Muscle layer of colon (tissue), 2 donors: ENCODE measurements at regions not wholly inside any gene's neighbourhood (a gene's known extent, or its start where the extent isn't known, plus 50 kb on each side); places are given as distances from the start of the nearest gene placed in this dataset.
"Not testable (repeated sequence)": the region's sequence is repeated elsewhere in the genome, so short reads cannot be mapped to it uniquely, and the experiment has no call there.

Source experiments
- H3K27ac ChIP-seq: one replicate; pipeline ENCODE4 v1.7.0; 2013; ENCODE audit warnings: low read depth, mild to moderate bottlenecking, low read length, moderate library complexity
- H3K27me3 ChIP-seq, 2 donors: one replicate each; pipeline ENCODE4 v1.7.0; 2013; ENCODE audit warnings: low read length in 2 of 2, mild to moderate bottlenecking in 2 of 2; ENCODE audit not compliant: insufficient read depth in 2 of 2, control insufficient read depth in 1 of 2
- H3K36me3 ChIP-seq: one replicate; pipeline ENCODE4 v1.7.0; 2013; ENCODE audit warnings: mild to moderate bottlenecking, low read length; ENCODE audit not compliant: insufficient read depth
- H3K4me1 ChIP-seq: one replicate; pipeline ENCODE4 v1.7.0; 2013; ENCODE audit warnings: mild to moderate bottlenecking, low read length; ENCODE audit not compliant: insufficient read depth
- H3K4me3 ChIP-seq, 2 donors: one replicate each; pipeline ENCODE4 v1.7.0; 2013; ENCODE audit warnings: low read length in 2 of 2, low read depth in 1 of 2, mild to moderate bottlenecking in 1 of 2, moderate library complexity in 1 of 2
- H3K9ac ChIP-seq: one replicate; pipeline ENCODE4 v1.7.0; 2013; ENCODE audit warnings: low read length
- H3K9me3 ChIP-seq: one replicate; pipeline ENCODE4 v1.7.0; 2013; ENCODE audit warnings: mild to moderate bottlenecking, low read length
- donor health status: abdominal sarcoma.
- donor health status: Adenocarcinoma of cecum.

DNA sequence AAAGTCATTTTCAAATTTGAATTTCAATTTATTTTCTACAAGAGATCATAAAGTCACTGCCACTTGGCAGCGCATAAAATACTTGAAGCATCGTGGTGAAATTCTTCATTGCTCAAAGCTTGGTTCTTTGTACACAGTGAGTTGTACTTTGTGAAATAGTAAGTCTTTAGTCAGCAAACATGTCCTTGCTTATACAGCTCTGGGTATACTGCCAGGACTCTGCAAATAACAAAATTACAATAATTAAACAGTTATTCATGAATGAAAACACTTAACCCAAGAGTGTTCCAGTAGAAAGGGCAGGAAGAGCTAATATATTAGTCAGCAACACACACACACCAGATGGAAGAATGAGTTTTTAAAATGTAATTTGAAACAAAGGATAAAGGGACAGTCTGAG is 1300.9 kb upstream of the DIAPH2 start:
- Histone ChIP-seq H3K36me3 (no peaks in the 10 kb centered on the region), H3K9me3 (no peaks in the 10 kb centered on the region), H3K4me1 (no peaks in the 10 kb centered on the region), H3K9ac (no peak overlapping the region), H3K27ac (no peak overlapping the region), H3K27me3 (no peaks in the 10 kb centered on the region), H3K4me3 (no peak overlapping the region)

DNA sequence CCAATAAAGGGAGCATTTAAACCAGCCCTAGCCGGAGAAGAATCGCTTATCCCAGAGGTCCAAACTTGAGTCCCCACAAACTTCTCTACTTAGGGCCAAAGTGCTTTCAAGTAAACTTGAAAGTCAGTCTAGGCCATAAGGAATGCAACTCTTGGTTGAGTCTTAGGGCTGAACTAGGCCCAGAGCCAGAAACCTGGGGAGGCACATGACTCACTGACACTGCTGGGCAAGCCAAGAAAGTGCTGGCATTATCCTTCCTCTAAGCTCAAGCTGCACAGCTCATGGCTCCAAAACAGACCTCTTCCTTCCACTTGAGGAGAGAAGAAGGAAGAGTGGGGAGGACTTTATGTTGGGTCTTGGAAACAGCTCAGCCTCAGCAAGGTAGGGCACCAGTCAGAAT is 1257.3 kb upstream of the DIAPH2 start:
- H3K36me3 ChIP-seq = no peaks in the 10 kb centered on the region
- no peak overlapping the region for H3K27ac ChIP-seq
- H3K27me3 ChIP-seq = no peaks in the 10 kb centered on the region
- H3K4me1 ChIP-seq = no peaks in the 10 kb centered on the region
- H3K9me3 ChIP-seq = peaks cover 4% of the 10 kb centered on the region
- H3K4me3 ChIP-seq = no peak overlapping the region
- H3K9ac ChIP-seq = no peak overlapping the region

DNA sequence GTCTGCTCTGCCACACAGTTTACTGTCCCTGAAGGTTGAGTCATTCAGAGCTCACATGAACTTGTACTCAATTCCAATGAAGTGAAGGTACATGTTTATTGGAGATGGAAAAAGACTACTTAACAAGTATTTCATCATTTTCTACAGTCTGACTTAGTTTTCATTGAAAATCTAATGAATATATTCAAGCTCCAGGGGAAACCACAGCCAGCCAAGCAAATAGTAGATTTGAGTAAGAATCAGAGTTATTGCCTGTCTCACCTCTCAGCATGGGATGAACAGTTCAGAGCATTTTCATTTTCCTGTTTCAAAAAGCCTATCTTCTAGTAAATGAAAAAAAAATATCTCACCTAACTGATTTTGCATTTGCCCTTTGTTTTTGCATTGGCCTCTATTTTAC is 1249.4 kb upstream of the DIAPH2 start:
- H3K4me3 ChIP-seq = no peak overlapping the region
- H3K9ac ChIP-seq = no peak overlapping the region
- H3K4me1 ChIP-seq = no peaks in the 10 kb centered on the region
- no peaks in the 10 kb centered on the region for H3K27me3 ChIP-seq
- no peaks in the 10 kb centered on the region for H3K36me3 ChIP-seq
- no peak overlapping the region for H3K27ac ChIP-seq
- H3K9me3 ChIP-seq = no peaks in the 10 kb centered on the region

DNA sequence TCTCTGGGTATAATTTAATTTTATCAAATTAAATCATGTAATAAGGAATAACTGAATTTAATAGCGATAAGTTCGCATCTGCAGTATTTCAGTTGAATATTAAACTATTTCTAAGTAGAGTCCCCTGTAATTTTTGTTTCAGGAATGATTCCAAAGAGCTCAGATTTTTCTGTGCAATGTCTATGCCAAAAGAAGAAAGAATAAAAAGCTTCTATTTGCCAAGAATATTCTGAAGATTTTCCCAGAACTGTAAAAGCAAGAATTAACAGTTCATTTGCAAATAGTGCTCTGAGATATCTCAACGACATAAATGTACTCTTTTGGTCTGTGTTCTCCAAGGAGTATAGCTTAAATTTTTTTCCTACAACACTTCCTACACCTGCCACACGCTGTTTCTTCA is 1242.8 kb upstream of the DIAPH2 start:
- no peaks in the 10 kb centered on the region for H3K36me3 ChIP-seq
- no peaks in the 10 kb centered on the region for H3K27me3 ChIP-seq
- no peak overlapping the region for H3K27ac ChIP-seq
- H3K4me3 ChIP-seq = no peak overlapping the region
- H3K9me3 ChIP-seq = no peaks in the 10 kb centered on the region
- no peak overlapping the region for H3K9ac ChIP-seq
- H3K4me1 ChIP-seq = no peaks in the 10 kb centered on the region

DNA sequence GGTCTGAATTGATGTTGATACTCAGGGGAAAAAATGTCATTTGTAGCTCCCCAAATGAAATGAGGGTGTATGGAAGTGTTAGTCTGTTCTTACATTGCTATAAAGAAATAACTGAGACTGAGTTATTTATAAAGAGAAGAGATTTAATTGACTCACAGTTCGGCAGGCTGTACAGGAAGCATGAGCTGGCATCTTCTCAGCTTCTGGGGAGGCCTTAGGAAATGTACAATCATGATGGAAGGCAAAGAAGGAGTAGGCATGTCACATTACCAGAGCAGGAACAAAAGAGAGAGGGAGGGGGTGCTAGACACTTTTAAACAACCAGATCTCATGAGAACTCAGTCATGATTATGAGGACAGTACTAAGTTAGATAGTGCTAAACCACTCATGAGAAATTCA is 1199.9 kb upstream of the DIAPH2 start:
- Histone ChIP-seq H3K9ac (no peak overlapping the region), H3K27ac (no peak overlapping the region), H3K36me3 (no peaks in the 10 kb centered on the region), H3K9me3 (no peaks in the 10 kb centered on the region), H3K4me1 (no peaks in the 10 kb centered on the region), H3K4me3 (no peak overlapping the region), H3K27me3 (no peaks in the 10 kb centered on the region)

DNA sequence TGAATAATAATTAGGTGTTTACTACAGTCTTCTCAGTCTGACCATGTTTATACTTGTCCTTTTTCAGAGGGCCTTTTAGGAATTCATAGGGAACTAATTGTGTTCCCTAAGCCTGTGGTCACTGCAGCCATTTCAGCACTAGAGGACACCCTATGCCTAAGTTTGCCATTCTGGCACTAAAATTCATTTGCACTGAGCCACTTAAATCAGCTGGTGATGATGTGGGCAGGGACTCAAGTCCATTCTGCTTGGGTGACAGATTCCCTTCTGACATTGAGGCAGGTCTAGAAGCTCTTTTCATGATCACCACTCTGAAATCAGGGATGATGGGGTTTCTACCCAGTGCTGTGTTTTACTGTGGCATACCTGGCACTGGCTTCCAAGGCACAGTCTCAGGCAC is 1178.9 kb upstream of the DIAPH2 start:
- no peaks in the 10 kb centered on the region for H3K27me3 ChIP-seq
- H3K4me3 ChIP-seq = no peak overlapping the region
- H3K4me1 ChIP-seq = no peaks in the 10 kb centered on the region
- H3K36me3 ChIP-seq = no peaks in the 10 kb centered on the region
- H3K9me3 ChIP-seq = no peaks in the 10 kb centered on the region
- H3K9ac ChIP-seq = no peak overlapping the region
- H3K27ac ChIP-seq = no peak overlapping the region

DNA sequence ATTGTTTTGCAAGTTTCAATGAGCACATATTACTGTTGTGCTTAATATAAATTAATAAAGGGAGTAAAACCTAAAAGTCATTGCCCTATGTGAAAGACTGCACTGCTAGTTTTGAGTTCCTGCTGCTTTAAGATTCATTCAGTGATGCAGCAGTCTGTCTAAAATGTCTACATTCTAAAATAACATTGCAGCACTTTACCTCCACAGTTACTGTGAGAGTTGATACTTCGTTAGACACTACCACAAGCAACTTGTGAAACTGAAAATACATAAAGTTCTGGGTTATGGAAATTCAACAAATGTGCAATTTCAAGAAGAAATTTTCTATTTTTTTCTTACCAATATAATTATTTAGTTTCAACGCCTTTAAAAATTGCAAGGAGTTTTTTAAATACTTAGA is 1175.2 kb upstream of the DIAPH2 start:
- H3K36me3 ChIP-seq = no peaks in the 10 kb centered on the region
- no peak overlapping the region for H3K4me3 ChIP-seq
- no peaks in the 10 kb centered on the region for H3K9me3 ChIP-seq
- H3K4me1 ChIP-seq = no peaks in the 10 kb centered on the region
- H3K9ac ChIP-seq = no peak overlapping the region
- H3K27ac ChIP-seq = no peak overlapping the region
- H3K27me3 ChIP-seq = no peaks in the 10 kb centered on the region

DNA sequence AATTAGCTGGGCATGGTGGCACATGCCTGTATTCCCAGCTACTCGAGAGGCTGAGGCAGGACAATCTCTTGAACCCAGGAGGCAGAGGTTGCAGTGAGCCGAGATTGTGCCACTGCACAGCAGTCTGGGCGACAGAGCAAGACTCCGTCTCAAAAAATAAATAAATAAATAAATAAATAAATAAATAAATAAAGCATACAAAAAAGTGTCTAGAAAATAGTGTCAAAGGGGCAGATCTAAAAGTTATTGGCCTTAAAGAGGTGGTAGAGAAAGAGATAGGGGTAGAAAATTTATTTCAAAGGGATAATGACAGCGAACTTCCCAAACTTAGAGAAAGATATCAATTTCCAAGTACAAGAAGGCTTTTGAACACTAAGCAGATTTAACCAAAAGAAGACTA is 1160.6 kb upstream of the DIAPH2 start:
- H3K4me3 ChIP-seq, H3K27ac ChIP-seq, H3K9ac ChIP-seq, H3K9me3 ChIP-seq, H3K36me3 ChIP-seq, H3K4me1 ChIP-seq, H3K27me3 ChIP-seq: not testable (repeated sequence)

DNA sequence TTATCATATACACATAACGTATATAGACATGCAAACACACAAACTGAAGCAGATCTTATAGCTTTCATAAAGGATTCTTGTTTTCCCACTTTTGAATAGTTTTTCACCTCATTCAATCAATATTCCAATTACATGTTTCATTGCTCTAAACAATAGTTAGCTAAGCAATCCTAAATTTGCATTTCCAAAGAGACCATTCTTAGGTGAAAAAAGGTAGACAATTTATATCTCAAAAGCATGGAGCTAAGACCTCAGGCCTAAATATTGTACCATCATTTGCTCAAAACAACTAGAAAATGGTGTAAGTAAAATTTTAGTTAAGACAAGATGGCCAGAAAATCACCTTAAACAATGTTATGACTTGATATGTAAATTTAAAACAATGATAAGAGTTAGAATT is 1148.5 kb upstream of the DIAPH2 start:
- H3K27ac ChIP-seq = no peak overlapping the region
- no peaks in the 10 kb centered on the region for H3K36me3 ChIP-seq
- no peak overlapping the region for H3K9ac ChIP-seq
- no peak overlapping the region for H3K4me3 ChIP-seq
- H3K9me3 ChIP-seq = no peaks in the 10 kb centered on the region
- no peaks in the 10 kb centered on the region for H3K27me3 ChIP-seq
- H3K4me1 ChIP-seq = no peaks in the 10 kb centered on the region

DNA sequence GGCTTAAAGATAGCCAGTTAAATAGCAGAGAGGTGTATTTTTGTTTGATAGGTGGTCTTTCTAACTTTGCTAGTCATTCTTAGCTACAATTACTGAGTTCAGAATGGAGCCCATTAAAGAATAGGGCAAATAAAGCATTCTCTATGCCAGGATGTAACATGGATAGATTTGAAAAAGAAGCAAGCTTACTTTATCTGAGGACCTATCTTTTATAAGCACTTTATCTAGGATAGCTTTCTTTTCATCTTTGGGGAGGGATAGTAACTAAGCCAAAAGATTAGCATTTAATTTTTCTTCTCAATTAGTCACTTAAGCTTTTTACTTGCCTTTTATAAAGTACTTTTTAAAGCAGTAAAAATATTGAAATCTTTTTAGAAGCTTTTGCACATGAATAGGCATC is 1148.0 kb upstream of the DIAPH2 start:
- H3K4me3 ChIP-seq = no peak overlapping the region
- no peaks in the 10 kb centered on the region for H3K36me3 ChIP-seq
- H3K9ac ChIP-seq = no peak overlapping the region
- H3K27me3 ChIP-seq = no peaks in the 10 kb centered on the region
- H3K27ac ChIP-seq = no peak overlapping the region
- H3K4me1 ChIP-seq = no peaks in the 10 kb centered on the region
- no peaks in the 10 kb centered on the region for H3K9me3 ChIP-seq

DNA sequence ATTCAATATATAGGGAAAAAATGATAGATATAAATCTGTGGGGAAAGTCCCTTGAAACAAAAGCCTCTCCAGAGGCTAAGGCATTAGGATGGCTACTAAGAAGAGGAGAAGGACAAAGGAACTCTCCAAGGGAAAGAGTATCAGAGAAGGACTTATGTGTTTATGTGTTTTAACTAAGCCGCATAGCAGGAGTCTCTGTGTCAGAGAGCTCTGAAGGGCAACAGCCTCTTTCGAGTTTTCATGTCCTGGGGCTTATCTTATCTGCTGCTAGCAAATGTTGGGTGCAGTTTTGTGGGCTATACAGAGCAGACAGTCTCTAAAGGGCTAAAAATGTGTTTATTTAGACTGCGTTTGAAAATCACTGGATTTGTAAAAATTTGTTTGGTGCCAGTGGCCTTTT is 1145.6 kb upstream of the DIAPH2 start:
- no peaks in the 10 kb centered on the region for H3K9me3 ChIP-seq

DNA sequence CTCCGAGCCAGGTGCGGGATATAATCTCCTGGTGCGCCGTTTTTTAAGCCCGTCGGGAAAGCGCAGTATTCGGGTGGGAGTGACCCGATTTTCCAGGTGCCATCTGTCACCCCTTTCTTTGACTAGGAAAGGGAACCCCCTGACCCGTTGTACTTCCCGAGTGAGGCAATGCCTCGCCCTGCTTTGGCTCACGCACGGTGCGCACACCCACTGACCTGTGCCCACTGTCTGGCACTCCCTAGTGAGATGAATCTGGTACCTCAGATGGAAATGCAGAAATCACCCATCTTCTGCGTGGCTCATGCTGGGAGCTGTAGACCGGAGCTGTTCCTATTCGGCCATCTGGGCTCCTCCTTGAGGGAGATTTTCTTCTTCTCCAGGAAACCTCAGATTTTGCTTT is 1135.1 kb upstream of the DIAPH2 start:
- H3K27me3 ChIP-seq, H3K9me3 ChIP-seq, H3K4me3 ChIP-seq, H3K4me1 ChIP-seq, H3K36me3 ChIP-seq, H3K27ac ChIP-seq, H3K9ac ChIP-seq: not testable (repeated sequence)

More for the DNA sequence above, 1145.6 kb upstream of the DIAPH2 start:
- no peak overlapping the region for H3K9ac ChIP-seq
- no peaks in the 10 kb centered on the region for H3K27me3 ChIP-seq
- H3K27ac ChIP-seq = no peak overlapping the region
- no peak overlapping the region for H3K4me3 ChIP-seq
- no peaks in the 10 kb centered on the region for H3K4me1 ChIP-seq
- H3K36me3 ChIP-seq = no peaks in the 10 kb centered on the region
